ENCODE measurements at regions not wholly inside any gene's neighbourhood (a gene's known extent, or its start where the extent isn't known, plus 50 kb on each side); places are given as distances from the start of the nearest gene placed in this dataset.

DNA sequence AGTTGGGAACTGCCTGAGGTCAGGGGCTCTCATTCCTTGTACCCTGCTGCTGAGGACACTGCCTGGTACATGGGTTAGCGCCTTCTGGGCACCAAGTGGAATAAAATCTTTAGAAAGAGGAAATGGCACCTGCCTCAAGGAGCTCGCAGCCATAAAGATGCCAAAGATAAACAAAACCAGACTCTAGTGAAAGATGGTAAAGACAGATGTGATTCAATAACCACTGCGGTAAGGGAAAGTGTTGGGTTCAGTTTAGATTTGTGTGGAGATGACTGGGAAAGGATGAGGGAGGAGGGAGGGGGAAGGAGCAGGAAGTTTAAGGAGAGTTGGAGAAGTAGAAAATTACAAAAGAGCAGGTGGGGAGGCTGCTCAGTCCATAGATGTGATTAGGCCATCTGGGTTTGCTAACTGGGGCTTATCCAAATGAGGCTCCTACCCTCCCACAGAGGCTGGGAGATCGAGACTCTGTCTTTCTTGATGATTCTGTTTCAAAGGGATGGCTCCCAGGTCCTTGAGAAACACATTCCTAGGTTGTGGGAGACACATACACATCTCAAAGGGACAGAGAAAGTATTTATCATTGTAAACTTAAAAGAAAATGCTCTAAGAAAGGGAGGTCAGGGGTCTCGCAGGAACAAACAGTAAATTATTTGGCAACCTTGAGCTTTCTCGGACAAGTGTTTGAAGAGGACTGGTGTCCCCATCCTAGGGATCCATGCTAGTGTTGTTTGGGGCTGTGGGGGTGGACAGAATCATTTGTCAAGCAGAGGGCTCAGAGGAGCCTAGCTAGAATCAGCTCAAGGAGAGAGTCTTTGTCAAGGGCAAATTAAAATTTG is 65.7 kb upstream of the MORC3 start (continued):
- no peak for TF ChIP-seq TBX2 (CRISPR knock-in tag; IDR thresholded peaks at IDR 0.05; ENCODE audit: borderline replicate concordance)
- no peak for TF ChIP-seq HOXD1 (CRISPR knock-in tag; IDR thresholded peaks at IDR 0.05)
- no peak for TF ChIP-seq RBFOX2 (IDR thresholded peaks at IDR 0.05; ENCODE audit: low read depth, low read length)
- TF ChIP-seq, protein P1, sequence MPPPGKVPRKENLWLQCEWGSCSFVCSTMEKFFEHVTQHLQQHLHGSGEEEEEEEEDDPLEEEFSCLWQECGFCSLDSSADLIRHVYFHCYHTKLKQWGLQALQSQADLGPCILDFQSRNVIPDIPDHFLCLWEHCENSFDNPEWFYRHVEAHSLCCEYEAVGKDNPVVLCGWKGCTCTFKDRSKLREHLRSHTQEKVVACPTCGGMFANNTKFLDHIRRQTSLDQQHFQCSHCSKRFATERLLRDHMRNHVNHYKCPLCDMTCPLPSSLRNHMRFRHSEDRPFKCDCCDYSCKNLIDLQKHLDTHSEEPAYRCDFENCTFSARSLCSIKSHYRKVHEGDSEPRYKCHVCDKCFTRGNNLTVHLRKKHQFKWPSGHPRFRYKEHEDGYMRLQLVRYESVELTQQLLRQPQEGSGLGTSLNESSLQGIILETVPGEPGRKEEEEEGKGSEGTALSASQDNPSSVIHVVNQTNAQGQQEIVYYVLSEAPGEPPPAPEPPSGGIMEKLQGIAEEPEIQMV (CRISPR knock-in tag; IDR thresholded peaks at IDR 0.05; ENCODE audit: low read depth): no peak
- TF ChIP-seq TGIF2 (CRISPR knock-in tag; IDR thresholded peaks at IDR 0.05): no peak
- no peak for TF ChIP-seq ZNF446 (CRISPR knock-in tag; IDR thresholded peaks at IDR 0.05)
- TF ChIP-seq ZBTB7B (CRISPR knock-in tag; IDR thresholded peaks at IDR 0.05): no peak
- TF ChIP-seq HOXA7 (CRISPR knock-in tag; IDR thresholded peaks at IDR 0.05): no peak
- no peak for TF ChIP-seq FOSL2 (CRISPR knock-in tag; IDR thresholded peaks at IDR 0.05)
- TF ChIP-seq, protein P2, sequence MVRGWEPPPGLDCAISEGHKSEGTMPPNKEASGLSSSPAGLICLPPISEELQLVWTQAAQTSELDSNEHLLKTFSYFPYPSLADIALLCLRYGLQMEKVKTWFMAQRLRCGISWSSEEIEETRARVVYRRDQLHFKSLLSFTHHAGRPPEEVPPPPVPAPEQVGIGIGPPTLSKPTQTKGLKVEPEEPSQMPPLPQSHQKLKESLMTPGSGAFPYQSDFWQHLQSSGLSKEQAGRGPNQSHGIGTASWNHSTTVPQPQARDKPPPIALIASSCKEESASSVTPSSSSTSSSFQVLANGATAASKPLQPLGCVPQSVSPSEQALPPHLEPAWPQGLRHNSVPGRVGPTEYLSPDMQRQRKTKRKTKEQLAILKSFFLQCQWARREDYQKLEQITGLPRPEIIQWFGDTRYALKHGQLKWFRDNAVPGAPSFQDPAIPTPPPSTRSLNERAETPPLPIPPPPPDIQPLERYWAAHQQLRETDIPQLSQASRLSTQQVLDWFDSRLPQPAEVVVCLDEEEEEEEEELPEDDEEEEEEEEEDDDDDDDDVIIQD (CRISPR knock-in tag; IDR thresholded peaks at IDR 0.05; ENCODE audit: low read depth): no peak
- TF ChIP-seq CENPT (CRISPR knock-in tag; IDR thresholded peaks at IDR 0.05; ENCODE audit: low read depth): no peak
- TF ChIP-seq, protein P3, sequence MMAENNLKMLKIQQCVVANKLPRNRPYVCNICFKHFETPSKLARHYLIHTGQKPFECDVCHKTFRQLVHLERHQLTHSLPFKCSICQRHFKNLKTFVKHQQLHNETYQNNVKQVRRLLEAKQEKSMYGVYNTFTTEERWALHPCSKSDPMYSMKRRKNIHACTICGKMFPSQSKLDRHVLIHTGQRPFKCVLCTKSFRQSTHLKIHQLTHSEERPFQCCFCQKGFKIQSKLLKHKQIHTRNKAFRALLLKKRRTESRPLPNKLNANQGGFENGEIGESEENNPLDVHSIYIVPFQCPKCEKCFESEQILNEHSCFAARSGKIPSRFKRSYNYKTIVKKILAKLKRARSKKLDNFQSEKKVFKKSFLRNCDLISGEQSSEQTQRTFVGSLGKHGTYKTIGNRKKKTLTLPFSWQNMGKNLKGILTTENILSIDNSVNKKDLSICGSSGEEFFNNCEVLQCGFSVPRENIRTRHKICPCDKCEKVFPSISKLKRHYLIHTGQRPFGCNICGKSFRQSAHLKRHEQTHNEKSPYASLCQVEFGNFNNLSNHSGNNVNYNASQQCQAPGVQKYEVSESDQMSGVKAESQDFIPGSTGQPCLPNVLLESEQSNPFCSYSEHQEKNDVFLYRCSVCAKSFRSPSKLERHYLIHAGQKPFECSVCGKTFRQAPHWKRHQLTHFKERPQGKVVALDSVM (CRISPR knock-in tag; IDR thresholded peaks at IDR 0.05): no peak
- TF ChIP-seq ZMAT3 (CRISPR knock-in tag; conservative IDR thresholded peaks at IDR 0.05): no peak
- TF ChIP-seq KLF15 (CRISPR knock-in tag; IDR thresholded peaks at IDR 0.05; ENCODE audit: borderline replicate concordance): no peak
- TF ChIP-seq ZNF44 (CRISPR knock-in tag; IDR thresholded peaks at IDR 0.05): no peak
- no peak for TF ChIP-seq NCOA1 (CRISPR knock-in tag; IDR thresholded peaks at IDR 0.05)
- TF ChIP-seq NCOA2 (CRISPR knock-in tag; IDR thresholded peaks at IDR 0.05): peak; percentile 31; the same call in 1 of the 2 replicates
- no peak for TF ChIP-seq CREB1 (IDR thresholded peaks at IDR 0.05)
- TF ChIP-seq CREB1 (CRISPR knock-in tag; IDR thresholded peaks at IDR 0.05): no peak
- TF ChIP-seq NPAS2 (CRISPR knock-in tag; IDR thresholded peaks at IDR 0.05; ENCODE audit: borderline replicate concordance): no peak
- TF ChIP-seq PCBP2 (optimal IDR thresholded peaks at IDR 0.05; ENCODE audit: low read depth, low read length, poor library complexity, severe bottlenecking): no peak
- TF ChIP-seq ZNF558 (CRISPR knock-in tag; IDR thresholded peaks at IDR 0.05; ENCODE audit: borderline replicate concordance): no peak
- TF ChIP-seq MED13 (CRISPR knock-in tag; IDR thresholded peaks at IDR 0.05): no peak
- no peak for TF ChIP-seq SOX13 (IDR thresholded peaks at IDR 0.05)
- TF ChIP-seq SOX13 (CRISPR knock-in tag; conservative IDR thresholded peaks at IDR 0.05 in 1 of 2, IDR thresholded peaks at IDR 0.05 in 1 of 2): peak in 1 of 2 experiments; percentile 34; a peak in 1 of 4 replicates
- TF ChIP-seq MIXL1 (CRISPR knock-in tag; IDR thresholded peaks at IDR 0.05): no peak
- no peak for TF ChIP-seq PAF1 (CRISPR knock-in tag; IDR thresholded peaks at IDR 0.05)
- TF ChIP-seq ZNF331 (CRISPR knock-in tag; IDR thresholded peaks at IDR 0.05): no peak
- no peak for TF ChIP-seq ZNF547 (CRISPR knock-in tag; IDR thresholded peaks at IDR 0.05)

Measured in HepG2 (cell line).